ENCODE measurements at regions not wholly inside any gene's neighbourhood (a gene's known extent, or its start where the extent isn't known, plus 50 kb on each side); places are given as distances from the start of the nearest gene placed in this dataset.

- Histone ChIP-seq H3K4me1 (ENCODE audit: control insufficient read depth in 1 of 2, insufficient read depth in 2 of 2, low read length in 2 of 2) (peaks cover 0 to 6% of the 10 kb centered on the region in 2 experiments; a peak in 1 of 4 replicates), H3K9me3 (ENCODE audit: control insufficient read depth in 1 of 2, insufficient read depth in 1 of 2, low read depth in 1 of 2, low read length in 2 of 2) (no peaks in the 10 kb centered on the region), H4K20me1 (ENCODE audit: insufficient read depth) (no peaks in the 10 kb centered on the region), H2AFZ (ENCODE audit: low read depth, low read length, poor library complexity, severe bottlenecking) (no peak overlapping the region), H3K4me2 (ENCODE audit: low read length) (no peak overlapping the region), H3K4me3 (replicated peaks in 1 of 2; ENCODE audit: low read depth in 1 of 2, low read length in 2 of 2) (no peak overlapping the region), H3K27ac (ENCODE audit: low read depth, low read length) (no peak overlapping the region), H3K36me3 (ENCODE audit: control insufficient read depth in 1 of 2, insufficient read depth in 2 of 2, low read length in 2 of 2) (no peaks in the 10 kb centered on the region), H3K9me2 (ENCODE audit: insufficient read depth) (no peaks in the 10 kb centered on the region), H3K27me3 (ENCODE audit: insufficient read depth, low read length) (no peaks in the 10 kb centered on the region), H3K79me2 (ENCODE audit: insufficient read depth, low read length) (no peaks in the 10 kb centered on the region), H3K9ac (ENCODE audit: low read length) (no peak overlapping the region)
- no peak for TF ChIP-seq JUND (IDR thresholded peaks at IDR 0.05)
- TF ChIP-seq, protein P1, sequence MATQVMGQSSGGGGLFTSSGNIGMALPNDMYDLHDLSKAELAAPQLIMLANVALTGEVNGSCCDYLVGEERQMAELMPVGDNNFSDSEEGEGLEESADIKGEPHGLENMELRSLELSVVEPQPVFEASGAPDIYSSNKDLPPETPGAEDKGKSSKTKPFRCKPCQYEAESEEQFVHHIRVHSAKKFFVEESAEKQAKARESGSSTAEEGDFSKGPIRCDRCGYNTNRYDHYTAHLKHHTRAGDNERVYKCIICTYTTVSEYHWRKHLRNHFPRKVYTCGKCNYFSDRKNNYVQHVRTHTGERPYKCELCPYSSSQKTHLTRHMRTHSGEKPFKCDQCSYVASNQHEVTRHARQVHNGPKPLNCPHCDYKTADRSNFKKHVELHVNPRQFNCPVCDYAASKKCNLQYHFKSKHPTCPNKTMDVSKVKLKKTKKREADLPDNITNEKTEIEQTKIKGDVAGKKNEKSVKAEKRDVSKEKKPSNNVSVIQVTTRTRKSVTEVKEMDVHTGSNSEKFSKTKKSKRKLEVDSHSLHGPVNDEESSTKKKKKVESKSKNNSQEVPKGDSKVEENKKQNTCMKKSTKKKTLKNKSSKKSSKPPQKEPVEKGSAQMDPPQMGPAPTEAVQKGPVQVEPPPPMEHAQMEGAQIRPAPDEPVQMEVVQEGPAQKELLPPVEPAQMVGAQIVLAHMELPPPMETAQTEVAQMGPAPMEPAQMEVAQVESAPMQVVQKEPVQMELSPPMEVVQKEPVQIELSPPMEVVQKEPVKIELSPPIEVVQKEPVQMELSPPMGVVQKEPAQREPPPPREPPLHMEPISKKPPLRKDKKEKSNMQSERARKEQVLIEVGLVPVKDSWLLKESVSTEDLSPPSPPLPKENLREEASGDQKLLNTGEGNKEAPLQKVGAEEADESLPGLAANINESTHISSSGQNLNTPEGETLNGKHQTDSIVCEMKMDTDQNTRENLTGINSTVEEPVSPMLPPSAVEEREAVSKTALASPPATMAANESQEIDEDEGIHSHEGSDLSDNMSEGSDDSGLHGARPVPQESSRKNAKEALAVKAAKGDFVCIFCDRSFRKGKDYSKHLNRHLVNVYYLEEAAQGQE (IDR thresholded peaks at IDR 0.05; ENCODE audit: low read depth), result no peak
- TF ChIP-seq POLR2AphosphoS5 (IDR thresholded peaks at IDR 0.05; ENCODE audit: low read depth, low read length), result no peak
- no peak for TF ChIP-seq TCF7L2 (IDR thresholded peaks at IDR 0.05; ENCODE audit: borderline replicate concordance, extremely low read depth, insufficient read depth, insufficient read length)
- TF ChIP-seq CTCF (IDR thresholded peaks at IDR 0.05 in 2 of 3, conservative IDR thresholded peaks at IDR 0.05 in 1 of 3; ENCODE audit: borderline replicate concordance in 1 of 3, insufficient read depth in 1 of 3, low read depth in 2 of 3, low read length in 2 of 3), result no peak
- no peak for TF ChIP-seq EZH2phosphoT487 (IDR thresholded peaks at IDR 0.05; ENCODE audit: borderline replicate concordance)
- TF ChIP-seq, protein P2, sequence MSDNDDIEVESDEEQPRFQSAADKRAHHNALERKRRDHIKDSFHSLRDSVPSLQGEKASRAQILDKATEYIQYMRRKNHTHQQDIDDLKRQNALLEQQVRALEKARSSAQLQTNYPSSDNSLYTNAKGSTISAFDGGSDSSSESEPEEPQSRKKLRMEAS (IDR thresholded peaks at IDR 0.05), result no peak
- TF ChIP-seq CEBPB (IDR thresholded peaks at IDR 0.05; ENCODE audit: low read depth), result no peak
- no peak for TF ChIP-seq ZNF274 (IDR thresholded peaks at IDR 0.05; ENCODE audit: low read depth, low read length)
- TF ChIP-seq YY1 (IDR thresholded peaks at IDR 0.05; ENCODE audit: extremely low read depth, insufficient replicate concordance, low read depth, low read length), result no peak
- no peak for TF ChIP-seq FOSL1 (IDR thresholded peaks at IDR 0.05; ENCODE audit: low read depth)
- TF ChIP-seq SIN3A (IDR thresholded peaks at IDR 0.05; ENCODE audit: low read depth), result no peak
- no peak for TF ChIP-seq CBX3 (IDR thresholded peaks at IDR 0.05; ENCODE audit: low read depth)
- TF ChIP-seq ZFX (IDR thresholded peaks at IDR 0.05), result no peak
- TF ChIP-seq EZH2 (IDR thresholded peaks at IDR 0.05), result no peak
- POLR2A ChIA-PET, result no interaction called here
- CTCF ChIA-PET, result no interaction called here
- DNase-seq (ENCODE audit: low read depth, low spot score), result no peak
- intact Hi-C loops (cut with micrococcal nuclease), result no loop called here
- RAD21 ChIA-PET (ENCODE audit: low non-redundant PET in 1 of 2, low total read pairs in 2 of 2, uncharacterized antibody in 2 of 2, unreplicated experiment in 2 of 2), result no interaction called here
- ATAC-seq, result no peak
- BruUV-seq (replicated peaks), result no TSS peak
These were observed 179.0 kb downstream of the NOC3L start for GRCh38 chr10:94183666-94184264.
